ENCODE measurements at regions not wholly inside any gene's neighbourhood (a gene's known extent, or its start where the extent isn't known, plus 50 kb on each side); places are given as distances from the start of the nearest gene placed in this dataset.
A peak's percentile ranks its signal among the peaks of the same experiment; 100 is the strongest.

DNA sequence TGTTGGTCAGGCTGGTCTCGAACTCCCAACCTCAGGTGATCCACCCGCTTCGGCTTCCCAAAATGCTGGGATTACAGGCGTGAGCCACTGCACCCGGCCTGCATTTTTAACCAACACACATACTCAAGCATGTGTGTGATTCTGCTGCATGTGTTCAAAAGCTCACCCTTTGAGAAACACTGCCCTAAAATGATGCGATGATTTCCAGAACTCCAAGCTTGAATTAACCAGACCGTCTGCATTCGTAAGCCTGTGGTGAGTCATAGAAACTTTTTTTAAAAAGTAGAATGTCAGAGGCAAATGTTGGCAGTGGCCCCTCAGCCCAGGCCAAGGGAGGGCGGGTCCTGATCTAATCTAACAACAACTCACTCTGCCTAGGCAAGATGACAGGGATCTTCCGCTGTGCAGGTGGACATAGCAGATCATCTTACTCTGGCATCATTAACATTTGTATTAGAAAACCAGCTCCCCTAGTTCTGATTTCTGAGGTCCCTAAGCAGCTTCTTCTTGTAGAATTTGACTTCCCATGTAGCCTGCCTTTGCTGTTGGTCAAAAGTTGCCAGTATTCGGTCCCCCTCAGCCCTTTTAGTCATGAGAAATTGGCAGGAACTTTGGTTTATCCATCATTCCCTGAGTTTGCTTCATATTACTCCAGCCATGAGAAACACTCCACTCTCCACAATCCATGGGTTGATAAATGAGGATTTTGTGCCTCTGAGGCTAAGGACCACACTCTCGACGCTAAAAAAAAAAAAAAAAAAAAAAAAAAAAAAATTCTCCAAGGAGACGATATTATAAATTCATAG, 190.4 kb downstream of the SKIDA1 start:
- no peak overlapping the region for H3K27ac Mint-ChIP-seq
- no peaks in the 10 kb centered on the region for H3K36me3 Mint-ChIP-seq (ENCODE audit: low read depth)
- H3K9me3 Mint-ChIP-seq: no peaks in the 10 kb centered on the region
- no peaks in the 10 kb centered on the region for H3K27me3 Mint-ChIP-seq
- no peak overlapping the region for H3K4me3 Mint-ChIP-seq
- ATAC-seq (replicated peaks): no peak
- no peaks in the 10 kb centered on the region for H3K4me1 Mint-ChIP-seq

DNA sequence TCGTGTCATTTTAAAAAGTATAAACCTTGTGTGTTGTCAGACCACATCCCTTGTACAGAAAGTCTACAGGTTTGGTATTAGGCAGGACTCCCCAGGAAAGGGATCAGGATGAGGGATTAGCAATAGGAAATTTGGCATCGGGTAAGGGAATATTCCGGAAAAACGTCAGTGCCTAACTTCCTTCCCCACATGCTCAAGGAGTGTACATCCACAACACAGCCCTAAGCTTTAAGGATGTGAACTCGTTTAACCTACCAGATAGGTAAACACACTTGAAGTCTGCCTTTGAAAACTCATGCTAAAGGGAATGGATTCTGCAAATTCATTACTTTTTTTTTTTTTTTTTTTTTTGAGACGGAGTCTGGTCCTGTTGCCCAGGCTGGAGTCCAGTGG, 194.9 kb downstream of the SKIDA1 start:
- Mint-ChIP-seq H3K4me1 (no peaks in the 10 kb centered on the region), H3K36me3 (ENCODE audit: low read depth) (no peaks in the 10 kb centered on the region), H3K9me3 (no peaks in the 10 kb centered on the region), H3K27ac (no peak overlapping the region), H3K4me3 (no peak overlapping the region), H3K27me3 (no peaks in the 10 kb centered on the region)
- no peak for ATAC-seq (replicated peaks)

DNA sequence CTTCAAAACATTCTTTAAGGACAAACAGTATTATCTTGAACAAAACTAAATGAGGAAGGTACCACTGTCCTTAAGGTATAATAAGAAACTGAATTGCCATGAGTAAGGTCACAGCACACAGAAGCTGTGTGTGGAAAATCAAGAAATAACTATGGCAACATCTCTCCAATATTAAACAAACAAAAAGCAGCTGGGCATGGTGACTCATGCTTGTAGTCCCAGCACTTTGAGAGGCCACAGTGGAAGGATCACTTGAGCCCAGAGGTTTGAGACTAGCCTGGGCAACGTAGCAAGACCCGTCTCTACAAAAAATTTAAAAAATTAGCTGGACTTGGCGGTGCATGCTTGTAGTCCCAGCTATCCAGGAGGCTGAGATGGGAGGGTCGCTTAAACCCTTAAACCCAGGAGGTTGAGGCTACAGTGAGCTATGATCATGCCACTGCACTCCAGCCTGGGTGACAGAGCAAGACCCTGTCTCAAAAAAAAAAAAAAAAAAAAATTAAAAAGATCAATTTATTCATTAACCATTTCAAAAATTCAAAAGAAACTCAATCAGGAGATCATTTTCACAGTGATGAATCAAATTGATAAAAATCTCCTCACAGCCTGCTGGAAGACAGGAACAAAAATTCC, 195.4 kb downstream of the SKIDA1 start:
- Mint-ChIP-seq H3K4me3 (no peak overlapping the region), H3K9me3 (no peaks in the 10 kb centered on the region), H3K4me1 (no peaks in the 10 kb centered on the region), H3K27me3 (no peaks in the 10 kb centered on the region), H3K27ac (no peak overlapping the region), H3K36me3 (ENCODE audit: low read depth) (no peaks in the 10 kb centered on the region)
- ATAC-seq (replicated peaks): no peak

DNA sequence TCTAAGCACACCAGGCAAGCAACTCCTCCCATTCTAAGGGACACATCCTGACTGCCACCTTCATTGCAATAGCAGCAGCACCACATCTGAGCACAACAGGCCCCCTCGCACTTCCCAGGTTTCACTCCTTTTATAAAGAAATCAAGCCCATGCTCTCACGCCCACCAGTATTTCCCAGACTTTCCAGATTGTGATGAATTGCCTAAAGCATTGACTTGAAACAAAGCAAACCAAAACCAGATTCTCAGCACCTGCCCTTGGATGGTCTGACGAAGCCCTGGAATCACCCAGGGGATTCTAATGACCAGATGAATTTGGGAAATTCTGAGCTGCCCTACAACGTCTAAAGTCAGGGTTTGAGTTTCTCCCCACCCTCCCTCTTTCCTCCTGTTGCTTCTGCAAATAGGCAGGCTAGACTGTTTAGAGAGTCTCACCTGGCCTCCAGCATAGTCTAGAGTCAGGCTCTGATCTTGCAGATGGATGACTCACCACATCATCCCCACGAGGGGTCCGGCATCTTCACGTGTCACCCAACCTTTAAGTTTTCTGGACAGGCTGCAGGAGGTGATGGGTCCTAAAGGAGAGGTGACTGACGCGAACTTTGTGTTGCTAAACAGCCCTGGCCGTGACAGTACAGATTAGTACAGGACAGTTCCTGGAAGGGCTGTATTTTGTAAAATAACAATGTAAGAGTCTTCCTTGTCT, 198.0 kb downstream of the SKIDA1 start:
- Mint-ChIP-seq H3K27me3 (no peaks in the 10 kb centered on the region), H3K4me1 (no peaks in the 10 kb centered on the region), H3K27ac (no peak overlapping the region), H3K9me3 (no peaks in the 10 kb centered on the region), H3K36me3 (ENCODE audit: low read depth) (no peaks in the 10 kb centered on the region), H3K4me3 (no peak overlapping the region)
- peak; percentile 23 for ATAC-seq (replicated peaks)

DNA sequence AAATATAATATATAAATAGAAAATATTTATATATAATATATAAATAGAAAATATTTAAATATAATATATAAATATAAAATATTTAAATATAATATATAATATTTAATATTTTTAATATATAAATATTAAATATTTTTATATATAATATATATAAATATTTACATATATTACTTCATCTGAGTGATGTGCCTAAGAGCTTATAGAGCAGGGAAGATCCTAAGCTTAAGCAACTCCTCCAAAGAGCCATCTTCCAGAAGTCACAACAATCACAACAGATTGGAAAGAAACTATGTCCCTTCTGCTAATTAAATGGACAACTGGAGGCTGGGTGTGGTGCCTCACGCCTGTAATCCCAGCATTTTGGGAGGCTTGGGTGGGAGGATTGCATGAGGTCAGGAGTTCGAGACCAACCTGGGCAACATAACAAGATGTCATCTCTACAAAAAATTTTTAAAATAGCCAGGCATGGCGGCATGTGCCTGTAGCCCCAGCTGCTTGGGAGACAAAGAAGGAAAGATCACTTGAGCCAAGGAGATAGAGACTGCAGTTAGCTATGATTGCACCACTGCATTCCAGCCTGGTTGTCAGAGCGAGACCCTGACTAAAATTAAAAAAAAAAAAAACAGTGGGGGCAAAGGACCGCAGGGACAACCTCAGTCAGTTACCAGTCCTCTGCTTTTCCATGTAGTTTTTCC, 198.7 kb downstream of the SKIDA1 start:
- Mint-ChIP-seq H3K27me3 (no peaks in the 10 kb centered on the region), H3K4me3 (no peak overlapping the region), H3K27ac (no peak overlapping the region), H3K9me3 (no peaks in the 10 kb centered on the region), H3K36me3 (ENCODE audit: low read depth) (no peaks in the 10 kb centered on the region), H3K4me1 (no peaks in the 10 kb centered on the region)
- ATAC-seq (replicated peaks): peak; percentile 18

DNA sequence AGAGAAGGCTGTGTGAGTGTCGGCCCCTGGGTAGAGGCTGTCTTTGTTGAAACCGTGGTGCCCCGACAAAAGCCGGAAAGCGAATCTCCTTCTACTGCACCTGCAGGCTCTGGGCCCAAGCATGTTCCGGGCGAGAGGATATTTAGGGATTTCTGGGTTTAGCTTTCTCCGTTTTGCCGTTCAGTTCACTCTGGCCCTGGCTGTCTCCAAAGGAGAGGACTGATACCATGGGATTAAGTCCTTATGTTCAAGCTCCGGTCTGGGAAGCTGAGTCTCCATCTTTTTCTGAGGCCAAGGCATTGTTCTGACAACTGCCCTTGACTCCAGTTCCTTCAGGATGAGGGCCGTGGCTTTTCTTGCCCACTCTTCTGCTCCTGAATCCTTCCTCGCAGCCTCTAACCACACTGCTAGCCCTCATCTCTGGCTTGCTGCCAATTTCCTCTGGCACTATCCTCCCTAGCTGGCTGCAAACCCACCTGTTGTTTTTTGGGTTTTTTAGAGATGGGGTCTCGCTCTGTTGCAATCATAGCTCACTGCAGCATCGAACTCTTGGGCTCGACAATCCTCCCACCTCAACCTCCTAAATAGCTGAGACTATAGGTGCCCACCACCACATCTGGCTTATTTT, 206.8 kb downstream of the SKIDA1 start:
- Mint-ChIP-seq H3K36me3 (ENCODE audit: low read depth) (no peaks in the 10 kb centered on the region), H3K27me3 (peaks cover 3% of the 10 kb centered on the region), H3K27ac (no peak overlapping the region), H3K4me1 (no peaks in the 10 kb centered on the region), H3K9me3 (no peaks in the 10 kb centered on the region), H3K4me3 (no peak overlapping the region)
- no peak for ATAC-seq (replicated peaks)

DNA sequence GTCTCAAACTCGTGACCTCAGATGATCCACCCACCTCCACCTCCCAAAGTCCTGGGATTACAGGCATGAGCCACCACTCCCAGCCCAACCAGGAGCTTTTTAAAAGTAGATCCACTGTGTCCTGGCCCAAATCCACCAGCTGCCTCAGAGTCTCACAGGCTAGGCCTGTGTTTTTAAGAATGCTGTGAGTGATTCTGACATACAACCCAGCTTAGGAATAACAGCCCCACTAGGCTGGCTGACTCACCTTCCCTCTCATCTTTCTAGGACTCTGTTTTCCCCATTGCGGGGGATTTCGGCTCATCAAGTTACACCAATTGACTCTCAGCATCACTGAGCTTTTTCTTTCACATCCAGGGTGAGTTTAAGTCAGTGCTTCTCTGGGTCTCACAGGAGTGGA, 207.6 kb downstream of the SKIDA1 start:
- no peak for ATAC-seq (replicated peaks)
- no peaks in the 10 kb centered on the region for H3K4me1 Mint-ChIP-seq
- peaks cover 3% of the 10 kb centered on the region for H3K27me3 Mint-ChIP-seq
- H3K4me3 Mint-ChIP-seq: no peak overlapping the region
- no peaks in the 10 kb centered on the region for H3K9me3 Mint-ChIP-seq
- H3K36me3 Mint-ChIP-seq (ENCODE audit: low read depth): no peaks in the 10 kb centered on the region
- no peak overlapping the region for H3K27ac Mint-ChIP-seq

DNA sequence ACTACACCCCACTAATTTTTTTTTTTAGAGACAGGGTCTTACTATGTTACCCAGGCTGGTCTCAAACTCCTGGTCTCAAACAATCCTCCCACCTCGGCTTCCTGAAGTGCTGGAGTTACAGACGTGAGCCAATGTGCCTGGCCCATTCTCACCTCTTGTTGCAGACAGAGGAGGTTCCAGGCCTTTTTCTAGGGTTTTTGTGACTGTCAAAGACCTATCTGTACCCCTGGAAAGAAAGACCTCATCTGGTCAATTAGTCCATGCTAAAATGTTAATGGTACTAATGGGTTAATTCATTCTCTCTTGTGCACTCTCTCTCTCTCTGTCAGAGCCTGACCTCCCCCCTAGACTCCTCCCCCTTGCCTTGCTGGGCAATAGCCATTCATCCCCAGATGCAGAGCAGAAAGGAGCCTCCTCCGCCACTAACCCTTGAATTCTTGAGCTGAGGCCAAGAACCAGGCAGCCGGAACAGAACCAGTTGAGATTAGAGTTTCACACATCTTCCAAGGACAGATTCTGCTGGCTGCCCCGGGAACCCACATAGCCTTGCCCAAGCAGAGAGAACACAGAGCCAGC, 209.7 kb downstream of the SKIDA1 start:
- Mint-ChIP-seq H3K4me1 (no peaks in the 10 kb centered on the region), H3K27me3 (peaks cover 6% of the 10 kb centered on the region), H3K9me3 (no peaks in the 10 kb centered on the region), H3K36me3 (ENCODE audit: low read depth) (no peaks in the 10 kb centered on the region), H3K27ac (no peak overlapping the region), H3K4me3 (no peak overlapping the region)
- no peak for ATAC-seq (replicated peaks)

DNA sequence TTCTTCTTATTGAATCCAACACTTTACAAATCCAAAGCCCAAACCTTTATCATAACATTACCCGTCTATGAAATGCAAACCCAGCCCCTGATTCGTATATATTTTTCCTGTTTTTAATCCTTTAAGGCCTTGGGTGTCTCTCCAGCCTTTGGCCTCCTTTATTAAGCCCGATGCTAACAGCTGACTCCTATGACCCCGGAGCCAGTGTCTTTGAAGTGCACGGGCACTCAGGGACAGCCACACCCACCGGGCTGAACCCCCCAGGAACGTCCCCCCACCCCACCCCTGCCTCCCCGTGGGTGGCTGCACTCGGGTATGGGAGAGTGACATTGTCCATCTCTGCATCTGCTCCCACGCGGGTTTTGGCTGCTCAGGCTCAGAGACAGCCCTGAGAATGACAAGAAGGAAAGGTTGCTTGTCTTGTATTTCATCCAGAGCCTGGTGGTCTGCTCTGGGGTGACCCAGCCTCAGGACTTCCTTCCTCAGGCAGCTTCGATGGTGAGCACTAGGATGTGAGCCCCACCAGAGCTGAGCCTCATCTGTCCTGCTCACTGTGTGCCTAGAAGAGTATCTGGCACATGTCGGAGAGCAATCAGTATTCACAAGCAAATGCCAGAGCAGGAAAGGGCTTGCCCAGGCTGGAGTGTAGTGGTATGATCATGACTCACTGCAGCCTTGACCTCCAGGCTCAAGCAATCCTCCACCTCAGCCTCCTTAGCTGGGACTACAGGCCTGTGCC, 210.4 kb downstream of the SKIDA1 start:
- no peak overlapping the region for H3K27ac Mint-ChIP-seq
- H3K4me1 Mint-ChIP-seq: no peaks in the 10 kb centered on the region
- ATAC-seq (replicated peaks): no peak
- peaks cover 6% of the 10 kb centered on the region for H3K27me3 Mint-ChIP-seq
- H3K4me3 Mint-ChIP-seq: no peak overlapping the region
- no peaks in the 10 kb centered on the region for H3K9me3 Mint-ChIP-seq
- H3K36me3 Mint-ChIP-seq (ENCODE audit: low read depth): no peaks in the 10 kb centered on the region

DNA sequence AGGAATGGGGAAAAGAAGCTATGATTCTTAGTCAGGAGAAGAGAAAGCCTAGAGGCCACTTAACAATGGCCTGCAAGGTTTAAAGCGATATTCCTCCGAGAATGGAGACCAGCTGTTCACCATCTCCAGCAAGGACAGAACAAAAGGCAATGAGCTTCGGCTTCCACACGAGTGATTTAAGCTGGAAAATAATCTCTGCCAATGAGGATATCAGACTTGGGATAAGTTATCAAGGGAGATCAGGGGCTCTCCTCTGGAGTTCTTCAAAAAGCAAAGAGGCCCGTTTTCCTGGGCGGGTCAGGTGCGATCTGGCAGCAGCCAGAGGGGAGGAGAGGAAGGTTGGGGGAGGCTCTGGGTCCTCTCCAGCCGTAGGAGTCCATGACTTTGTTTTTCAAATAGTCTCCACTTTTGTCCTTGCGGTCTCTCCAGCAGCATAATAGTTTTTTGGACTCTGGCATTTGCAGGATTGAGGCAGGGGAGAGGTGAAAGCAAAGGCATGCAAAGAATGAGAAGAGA, 211.3 kb downstream of the SKIDA1 start:
- no peak for ATAC-seq (replicated peaks)
- Mint-ChIP-seq H3K9me3 (no peaks in the 10 kb centered on the region), H3K27ac (no peak overlapping the region), H3K4me1 (no peaks in the 10 kb centered on the region), H3K36me3 (ENCODE audit: low read depth) (no peaks in the 10 kb centered on the region), H3K27me3 (peaks cover 6% of the 10 kb centered on the region), H3K4me3 (no peak overlapping the region)

DNA sequence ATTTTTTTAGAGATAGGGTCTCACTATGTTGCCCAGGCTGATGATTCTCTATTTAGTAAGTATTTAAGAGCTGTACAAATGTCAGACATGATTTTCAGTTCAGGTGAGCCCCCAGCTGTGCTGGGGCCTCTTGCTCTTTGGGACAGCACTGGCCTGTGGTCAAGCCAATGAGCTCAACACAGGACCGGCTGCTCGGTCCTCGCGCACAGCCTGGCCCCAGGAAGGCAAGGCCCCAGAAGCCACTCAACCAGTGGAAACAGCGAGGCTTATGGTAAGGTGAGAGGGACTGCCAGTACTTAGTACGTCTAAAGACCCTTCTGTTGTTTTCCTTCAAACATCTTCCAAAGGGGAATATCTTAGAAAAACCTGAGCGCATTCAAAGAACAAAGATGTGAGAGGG, 211.8 kb downstream of the SKIDA1 start:
- H3K36me3 Mint-ChIP-seq (ENCODE audit: low read depth): no peaks in the 10 kb centered on the region
- no peaks in the 10 kb centered on the region for H3K9me3 Mint-ChIP-seq
- H3K27ac Mint-ChIP-seq: no peak overlapping the region
- H3K4me3 Mint-ChIP-seq: no peak overlapping the region
- peaks cover 4% of the 10 kb centered on the region for H3K27me3 Mint-ChIP-seq
- no peak for ATAC-seq (replicated peaks)
- H3K4me1 Mint-ChIP-seq: no peaks in the 10 kb centered on the region

DNA sequence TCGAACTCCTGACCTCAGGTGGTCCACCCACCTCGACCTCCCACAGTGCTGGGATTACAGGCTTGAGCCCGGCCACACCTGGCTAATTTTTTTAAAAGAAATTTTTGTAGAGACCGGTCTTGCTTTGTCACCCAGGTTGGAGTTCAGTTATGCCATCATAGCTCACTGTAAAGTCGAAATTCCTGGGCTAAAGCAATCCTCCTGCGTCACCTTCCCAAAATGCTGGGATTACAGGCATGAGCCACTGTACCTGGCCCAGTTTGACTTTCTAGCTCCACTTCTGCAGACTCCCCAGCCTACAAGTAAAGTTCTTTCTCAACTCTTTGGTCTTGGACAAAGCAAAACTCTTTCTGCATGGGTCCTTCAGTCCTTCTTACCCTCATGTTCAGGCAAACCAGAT, 214.1 kb downstream of the SKIDA1 start:
- Mint-ChIP-seq H3K9me3 (no peaks in the 10 kb centered on the region), H3K27me3 (peaks cover 4% of the 10 kb centered on the region), H3K36me3 (ENCODE audit: low read depth) (no peaks in the 10 kb centered on the region), H3K4me3 (no peak overlapping the region), H3K27ac (no peak overlapping the region), H3K4me1 (no peaks in the 10 kb centered on the region)
- no peak for ATAC-seq (replicated peaks)

DNA sequence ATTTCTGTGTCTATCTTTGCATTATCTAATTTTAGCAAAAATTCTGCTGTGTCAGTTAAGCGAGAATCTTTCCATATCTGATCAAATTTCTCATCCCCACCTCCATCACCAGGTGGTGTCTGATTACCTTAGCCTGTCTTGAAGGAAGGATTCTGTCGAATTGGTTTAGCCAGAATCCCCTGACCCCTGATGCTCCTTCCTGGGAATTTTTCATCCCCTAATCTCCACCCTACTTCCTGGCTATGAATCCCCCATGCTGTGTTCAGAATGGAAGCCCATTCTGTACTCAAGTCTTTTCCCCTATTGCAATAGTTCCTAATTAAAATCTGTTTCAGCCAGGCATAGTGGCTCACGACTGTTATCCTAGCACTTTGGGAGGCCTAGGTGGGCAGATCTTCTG, 216.1 kb downstream of the SKIDA1 start:
- ATAC-seq (replicated peaks): no peak
- Mint-ChIP-seq H3K27ac (no peak overlapping the region), H3K27me3 (peaks cover 4% of the 10 kb centered on the region), H3K9me3 (no peaks in the 10 kb centered on the region), H3K4me3 (no peak overlapping the region), H3K4me1 (no peaks in the 10 kb centered on the region), H3K36me3 (ENCODE audit: low read depth) (no peaks in the 10 kb centered on the region)

Data from activated T-helper 17 cell treated with anti-CD3 and anti-CD28 coated beads, Interleukin-2, amount 50 U/mL, for 72 hours (primary cell).